Heart right ventricle (tissue), 16 donors: ENCODE measurements at regions not wholly inside any gene's neighbourhood (a gene's known extent, or its start where the extent isn't known, plus 50 kb on each side); places are given as distances from the start of the nearest gene placed in this dataset.

Experiments used
- ATAC-seq, 8 donors: fragments of 200-7000 bp; cut with Tn5 transposase; one replicate each; pipeline ENCODE4 v1.9.1; 2020; ENCODE audit warnings: mild to moderate bottlenecking in 8 of 8, moderate library complexity in 8 of 8, moderate number of reproducible peaks in 1 of 8
- DNase-seq, 2 donors: peaks; one replicate each; pipeline ENCODE4 v3.0.0-alpha.2; 2020
- H3K27ac ChIP-seq, 10 donors: fragments of 200-600 bp; sonication (generic) in 2 of 10; one replicate each; pipeline versions ENCODE4 v1.5.0 to v1.8.0; 2020 to 2022; ENCODE audit warnings: mild to moderate bottlenecking in 3 of 10
- H3K27me3 ChIP-seq, 7 donors: fragments of 200-600 bp; one replicate each; pipeline ENCODE4 v1.8.0; 2021 to 2022; ENCODE audit warnings: mild to moderate bottlenecking in 2 of 7
- H3K36me3 ChIP-seq, 9 donors: fragments of 200-600 bp; sonication (generic) in 1 of 9; one replicate each; pipeline versions ENCODE4 v1.5.0 to v1.8.0; 2020 to 2022; ENCODE audit warnings: mild to moderate bottlenecking in 2 of 9
- H3K4me1 ChIP-seq, 9 donors: fragments of 200-600 bp; sonication (generic) in 1 of 9; one replicate each; pipeline versions ENCODE4 v1.5.0 to v1.8.0; 2020 to 2022; ENCODE audit warnings: mild to moderate bottlenecking in 4 of 9
- H3K4me3 ChIP-seq, 10 donors: fragments of 200-600 bp; sonication (generic) in 2 of 10; one replicate each; pipeline versions ENCODE4 v1.5.0 to v1.8.0; 2020 to 2022; ENCODE audit warnings: mild to moderate bottlenecking in 7 of 10, moderate library complexity in 2 of 10
- H3K9me3 ChIP-seq, 11 donors: fragments of 200-600 bp in 10 of 11; sonication (generic) in 2 of 11; one replicate each; pipeline versions ENCODE4 v1.5.0 to v1.8.0; 2013 to 2022; ENCODE audit warnings: mild to moderate bottlenecking in 2 of 11, control low read depth in 1 of 11, moderate library complexity in 1 of 11
- CTCF ChIP-seq, 9 donors: fragments of 200-600 bp; sonication (generic) in 2 of 9; IDR thresholded peaks; one replicate each; pipeline versions ENCODE4 v1.5.0 to v1.8.0; 2021 to 2022; ENCODE audit warnings: antibody characterized with exemption in 9 of 9, mild to moderate bottlenecking in 5 of 9, moderate library complexity in 1 of 9
- WGBS, 2 donors: extraction: QIAGEN DNeasy Blood & Tissue Kit; methylation state at CpG; one replicate each; pipeline ENCODE4 v1.1.7; 2013; ENCODE audit warnings: inconsistent platforms in 1 of 2; 5-methylcytosine and 5-hydroxymethylcytosine counted together
- intact Hi-C, 10 donors: fragments of 100-400 bp; cut with DNase I; formaldehyde crosslinking; loops; one replicate each; pipeline versions ENCODE4 v1.11.1 to v1.14.2; 2022
- donor health status: Arrhythmogenic right ventricular cardiomyopathy.
- donor health status: ischemic (EF 13 %, LVEDD 7.1; RV severe dilation, severe dysfunction).
- donor health status: healthy with polysubstance abuse.
- donor health status: DM: no; HTN: yes; CAD: no.
- donor health status: DM: no; HTN: no; CAD: no.
- donor health status: ischemic (EF 25% LVEDD 6.9; RV normal size, moderate dysfunction).
- donor health status: ischemic (EF 25% LVEDD 5.7; RV mildly dilated, moderate dysfunction).
- donor health status: healthy.
- donor health status: DM: yes; HTN: yes; CAD: no.
- donor health status: Ischemic cardiomyopathy.
- donor health status: ischemic (EF 35%, LVEDD 5.7; RV mildly dilated, moderate dysfunction).
- donor health status: nonischemic (EF 11% LVEDD 7.7; RV severe dilation, severe dysfunction).
- donor health status: DM: yes; HTN: yes; CAD: no.
- donor health status: PGD.
- donor health status: ischemic (EF 29% LVEDD 5.4; RV normal size, mild dysfunction).
- donor health status: nonischemic (EF 23%, LVEDD 6.1; RV moderate dilation, normal function).

- WGBS, 2 donors, result 57 to 62% methylated on average over 4 of the region's 4 CpGs
- no peak for DNase-seq
- no peaks in the 10 kb centered on the region for H3K9me3 ChIP-seq
- intact Hi-C loops, result no loop called here
- peaks cover 0 to 5% (median 0%) of the 10 kb centered on the region in 9 donors for H3K4me1 ChIP-seq
- ATAC-seq, result no peak
- no peak overlapping the region for H3K27ac ChIP-seq
- no peaks in the 10 kb centered on the region for H3K27me3 ChIP-seq
- no peak for TF ChIP-seq CTCF (IDR thresholded peaks at IDR 0.05)
- no peak overlapping the region for H3K4me3 ChIP-seq
- H3K36me3 ChIP-seq, result no peaks in the 10 kb centered on the region
Observed at GRCh38 chr9:12930906-12931305, 156.1 kb downstream of the LURAP1L start.

DNA sequence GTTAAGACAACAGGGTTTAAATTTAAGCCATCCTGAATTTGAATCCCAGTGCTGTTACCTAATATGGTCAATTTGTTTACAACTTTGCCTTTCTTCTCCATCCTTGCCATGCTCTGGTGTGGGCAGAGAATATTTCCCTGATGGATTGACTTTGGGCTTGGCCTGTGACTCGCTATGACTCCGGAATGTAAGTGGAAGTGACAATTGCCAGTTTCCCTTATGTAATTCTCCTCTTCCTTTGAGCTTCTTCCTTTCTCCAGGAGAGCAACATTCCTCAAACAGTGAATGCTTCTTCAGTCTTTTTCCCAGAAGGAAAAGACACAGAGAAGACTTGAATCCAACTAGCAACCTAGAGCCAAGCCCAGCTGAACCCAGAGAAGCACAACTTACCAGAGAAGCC is 159.1 kb downstream of the LURAP1L start:
- intact Hi-C loops, result no loop called here
- no peak for ATAC-seq
- no peak for TF ChIP-seq CTCF (IDR thresholded peaks at IDR 0.05)
- H3K4me3 ChIP-seq, result no peak overlapping the region
- no peaks in the 10 kb centered on the region for H3K27me3 ChIP-seq
- peaks cover 0 to 5% (median 0%) of the 10 kb centered on the region in 9 donors for H3K4me1 ChIP-seq
- WGBS, 2 donors, result 57 to 76% methylated on average over 2 of the region's 2 CpGs
- DNase-seq, result no peak
- H3K36me3 ChIP-seq, result no peaks in the 10 kb centered on the region
- no peak overlapping the region for H3K27ac ChIP-seq
- H3K9me3 ChIP-seq, result no peaks in the 10 kb centered on the region

GRCh38 chr9:12934545-12935272 is 159.9 kb downstream of the LURAP1L start:
- no peaks in the 10 kb centered on the region for H3K36me3 ChIP-seq
- no peak overlapping the region for H3K4me3 ChIP-seq
- no peak overlapping the region for H3K27ac ChIP-seq
- H3K27me3 ChIP-seq, result no peaks in the 10 kb centered on the region
- H3K9me3 ChIP-seq, result no peaks in the 10 kb centered on the region
- ATAC-seq (peak in 1 of 8 donors; percentile 35), DNase-seq (no peak)
- no peak for TF ChIP-seq CTCF (IDR thresholded peaks at IDR 0.05)
- WGBS, 2 donors, result 85 to 88% methylated on average over 6 of the region's 6 CpGs
- intact Hi-C loops, result no loop called here
- peaks cover 0 to 5% (median 0%) of the 10 kb centered on the region in 9 donors for H3K4me1 ChIP-seq

DNA sequence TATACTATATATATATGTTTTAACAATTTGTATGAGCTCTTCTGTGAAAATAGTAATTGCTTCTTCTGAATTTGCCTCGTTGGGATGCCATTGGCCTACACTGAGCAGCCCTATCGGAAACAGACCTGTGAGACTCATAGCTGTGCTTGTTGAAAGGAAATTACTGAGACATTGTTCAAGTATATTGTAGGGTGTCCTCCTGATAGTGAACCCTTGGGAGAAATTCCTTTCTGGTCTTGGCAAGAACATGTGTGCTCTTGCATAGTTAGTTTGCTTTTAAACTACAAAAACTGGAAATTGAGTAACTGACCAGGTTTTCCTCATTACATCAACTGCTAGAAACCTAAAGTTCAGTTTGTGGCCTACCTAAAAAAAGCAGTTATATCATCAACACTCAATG is 160.9 kb downstream of the LURAP1L start:
- TF ChIP-seq CTCF (IDR thresholded peaks at IDR 0.05), result no peak
- H3K4me3 ChIP-seq, result no peak overlapping the region
- 51 to 65% methylated on average over 2 of the region's 2 CpGs for WGBS, 2 donors
- no peak overlapping the region for H3K27ac ChIP-seq
- no peaks in the 10 kb centered on the region for H3K27me3 ChIP-seq
- no peaks in the 10 kb centered on the region for H3K36me3 ChIP-seq
- DNase-seq (no peak), ATAC-seq (peak in 4 of 8 donors; percentile 34 to 84 (median 68))
- peaks cover 0 to 5% (median 0%) of the 10 kb centered on the region in 9 donors for H3K4me1 ChIP-seq
- H3K9me3 ChIP-seq, result no peaks in the 10 kb centered on the region
- intact Hi-C loops, result no loop called here
